Endothelial cell of umbilical vein (primary cell): ENCODE measurements at regions not wholly inside any gene's neighbourhood (a gene's known extent, or its start where the extent isn't known, plus 50 kb on each side); places are given as distances from the start of the nearest gene placed in this dataset.

ENCODE experiments used
- BruUV-seq: library from RNA; stranded (reverse); fragments of 400-500 nt; replicated peaks from 2 replicates; lab custom pipeline; 2021; lab: Mats Ljungman, UMichigan
- CTCF ChIA-PET: fragments of 300-600, 350-600 bp; sonication (Branson Sonifier 250); formaldehyde crosslinking; loops from one replicate; lab custom pipeline; 2021; ENCODE audit warnings: antibody characterized with exemption, inconsistent platforms; lab: Charles Lee
- POLR2A ChIA-PET: fragments of 300-600, 350-600 bp; sonication (Branson Sonifier 250); formaldehyde crosslinking; loops from one replicate; lab custom pipeline; 2021; ENCODE audit warnings: antibody characterized with exemption, inconsistent platforms; lab: Charles Lee
- DNase-seq: peaks from one replicate; pipeline ENCODE4 v3.0.0-alpha.2; 2011; ENCODE audit warnings: low read depth, low spot score
- FAIRE-seq: peaks from 2 replicates; lab custom pipeline; 2011; peaks lifted over from hg19 to GRCh38; lab: Jason Lieb, UNC
- H2AFZ ChIP-seq: 2 replicates; pipeline ENCODE4 v1.6.0; 2012; ENCODE audit warnings: low read depth, low read length, control low read depth, inconsistent platforms
- H3K27ac ChIP-seq: 2 replicates; pipeline ENCODE4 v1.5.1; 2011; ENCODE audit warnings: low read depth, mild to moderate bottlenecking, control low read depth, low read length, moderate library complexity; ENCODE audit not compliant: insufficient read depth
- H3K27me3 ChIP-seq, 2 experiments: 2 replicates each; pipeline versions ENCODE4 v1.6.0 to v1.6.1; 2011; ENCODE audit warnings: low read length in 2 of 2, mixed read lengths in 1 of 2; ENCODE audit not compliant: control insufficient read depth in 2 of 2, insufficient read depth in 2 of 2
- H3K36me3 ChIP-seq, 2 experiments: 2 replicates in 1 of 2; 3 replicates in 1 of 2; pipeline ENCODE4 v1.5.1; 2011; ENCODE audit warnings: low read length in 2 of 2, mild to moderate bottlenecking in 1 of 2, moderate library complexity in 1 of 2; ENCODE audit not compliant: control insufficient read depth in 2 of 2, insufficient read depth in 2 of 2; ENCODE audit errors: extremely low read depth in 1 of 2
- H3K4me1 ChIP-seq: 3 replicates; pipeline ENCODE4 v1.5.1; 2011; ENCODE audit warnings: mild to moderate bottlenecking, low read length; ENCODE audit not compliant: control insufficient read depth, insufficient read depth; ENCODE audit errors: extremely low read depth
- H3K4me2 ChIP-seq: 2 replicates; pipeline ENCODE4 v1.6.1; 2011; ENCODE audit warnings: low read length, control low read depth, mixed read lengths; ENCODE audit not compliant: insufficient read depth
- H3K4me3 ChIP-seq, 3 experiments: fragments of 200-600 bp in 1 of 3; sonication (generic), shearing (Covaris generic) in 1 of 3; replicated peaks in 1 of 3; 2 replicates each; pipeline ENCODE4 v1.5.1; 2011 to 2016; ENCODE audit warnings: control low read depth in 3 of 3, low read length in 3 of 3, mild to moderate bottlenecking in 2 of 3, inconsistent platforms in 1 of 3, low read depth in 1 of 3, moderate library complexity in 1 of 3; ENCODE audit not compliant: insufficient read depth in 1 of 3
- H3K79me2 ChIP-seq: 2 replicates; pipeline ENCODE4 v1.6.0; 2012; ENCODE audit warnings: low read length, inconsistent platforms; ENCODE audit not compliant: control insufficient read depth, insufficient read depth
- H3K9ac ChIP-seq: replicated peaks from 2 replicates; pipeline ENCODE3; 2011; ENCODE audit warnings: low read length, control low read depth; ENCODE audit not compliant: insufficient read depth; ENCODE audit errors: extremely low read depth
- H3K9me1 ChIP-seq: replicated peaks from 3 replicates; pipeline ENCODE4 v1.6.0; 2011; ENCODE audit warnings: mild to moderate bottlenecking, low read length; ENCODE audit not compliant: control insufficient read depth, insufficient read depth; ENCODE audit errors: extremely low read depth
- H3K9me3 ChIP-seq: replicated peaks from 2 replicates; pipeline ENCODE4 v1.5.1; 2012; ENCODE audit warnings: low read length, inconsistent platforms; ENCODE audit not compliant: control insufficient read depth, insufficient read depth
- H4K20me1 ChIP-seq: replicated peaks from 2 replicates; pipeline ENCODE3; 2011; ENCODE audit warnings: mild to moderate bottlenecking, low read length; ENCODE audit not compliant: control insufficient read depth, insufficient read depth; ENCODE audit errors: extremely low read depth
- CTCF ChIP-seq, 2 donors: IDR thresholded peaks; 1 replicate in 1 of 2; 2 replicates in 1 of 2; pipeline ENCODE4 v1.5.1; 2011; ENCODE audit warnings: low read length in 2 of 2, mild to moderate bottlenecking in 2 of 2, moderate library complexity in 2 of 2, control low read depth in 1 of 2, inconsistent platforms in 1 of 2, low read depth in 1 of 2; ENCODE audit not compliant: insufficient read depth in 1 of 2; ENCODE audit errors: extremely low read depth in 1 of 2
- EZH2 ChIP-seq: IDR thresholded peaks from 2 replicates; pipeline ENCODE4 v1.6.1; 2012; ENCODE audit warnings: borderline replicate concordance, low read depth, mild to moderate bottlenecking, moderate library complexity, low read length, inconsistent platforms; ENCODE audit not compliant: severe bottlenecking
- FOS ChIP-seq: IDR thresholded peaks from 2 replicates; pipeline ENCODE4 v1.6.1; 2011; ENCODE audit warnings: mild to moderate bottlenecking, low read length, moderate library complexity, borderline replicate concordance; ENCODE audit not compliant: insufficient read depth
- GATA2 ChIP-seq: IDR thresholded peaks from 2 replicates; pipeline ENCODE4 v1.7.0; 2011; ENCODE audit warnings: low read depth, mild to moderate bottlenecking, moderate library complexity, mixed read lengths, low read length; ENCODE audit not compliant: insufficient read length, insufficient read depth
- JUN ChIP-seq: IDR thresholded peaks from 2 replicates; pipeline ENCODE4 v1.6.1; 2011; ENCODE audit warnings: borderline replicate concordance, low read depth; ENCODE audit not compliant: insufficient read length, insufficient read depth
- MAX ChIP-seq: IDR thresholded peaks from 2 replicates; pipeline ENCODE4 v1.6.1; 2011; ENCODE audit not compliant: insufficient read depth, insufficient read length
- MYC ChIP-seq: IDR thresholded peaks from one replicate; pipeline ENCODE4 v1.6.1; 2011; ENCODE audit warnings: mild to moderate bottlenecking, low read depth, low read length
- POLR2A ChIP-seq: IDR thresholded peaks from 2 replicates; pipeline ENCODE4 v1.6.1; 2012; ENCODE audit warnings: low read depth, mild to moderate bottlenecking, control low read depth, low read length
- POLR2AphosphoS5 ChIP-seq: IDR thresholded peaks from 2 replicates; pipeline ENCODE4 v1.6.1; 2012; ENCODE audit warnings: low read depth, mild to moderate bottlenecking, control low read depth, low read length, moderate library complexity; ENCODE audit not compliant: insufficient read depth
- dilution Hi-C: fragments of 300-500 bp; cut with MboI; formaldehyde crosslinking; loops from one replicate; pipeline ENCODE4 v1.15.0; 2019; ENCODE audit warnings: low sequenced_read_pairs; ENCODE audit not compliant: extremely low pct_ligation_motif_present
- intact Hi-C: fragments of 100-400 bp; cut with micrococcal nuclease; formaldehyde crosslinking; loops from one replicate; pipeline ENCODE4 v1.10.0; 2022

DNA sequence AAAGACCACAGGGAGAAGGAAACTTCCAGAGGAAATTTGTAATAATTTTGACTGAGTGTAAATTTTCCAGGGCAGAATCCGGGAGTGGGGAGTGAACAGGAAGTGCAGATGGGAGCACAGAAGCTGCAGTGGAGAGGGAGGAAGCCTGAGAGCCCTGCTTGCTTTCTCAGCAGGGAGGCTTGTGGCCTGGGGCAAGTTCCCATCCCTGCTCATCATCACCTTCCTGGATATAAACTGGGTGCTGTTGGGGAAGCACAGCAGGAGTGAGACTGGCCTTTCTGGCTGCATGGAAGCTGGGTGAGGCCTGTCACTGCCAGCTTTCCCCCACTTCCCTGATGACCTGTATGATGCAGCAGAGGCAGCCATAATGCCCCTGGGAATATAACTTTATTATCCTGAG is 532.9 kb downstream of the SLITRK6 start:
- no peaks in the 10 kb centered on the region for H4K20me1 ChIP-seq

More for the DNA sequence above, 532.9 kb downstream of the SLITRK6 start:
- Histone ChIP-seq H3K9me3 (no peaks in the 10 kb centered on the region), H3K27ac (no peak overlapping the region), H3K36me3 (no peaks in the 10 kb centered on the region), H3K9me1 (no peaks in the 10 kb centered on the region), H3K4me2 (no peak overlapping the region), H3K79me2 (no peaks in the 10 kb centered on the region), H3K4me3 (no peak overlapping the region), H2AFZ (no peak overlapping the region), H3K9ac (no peak overlapping the region), H3K27me3 (no peaks in the 10 kb centered on the region), H3K4me1 (no peaks in the 10 kb centered on the region)
- no TSS peak for BruUV-seq
- dilution Hi-C loops = no loop called here
- no peak for TF ChIP-seq EZH2
- TF ChIP-seq JUN = no peak
- TF ChIP-seq MYC = no peak
- TF ChIP-seq POLR2AphosphoS5 = no peak
- no peak for TF ChIP-seq CTCF (IDR thresholded peaks at IDR 0.05; ENCODE audit: extremely low read depth in 1 of 2, insufficient read depth in 1 of 2, low read depth in 1 of 2, low read length in 2 of 2)
- TF ChIP-seq POLR2A = no peak
- no peak for TF ChIP-seq MAX
- TF ChIP-seq FOS = no peak
- no peak for TF ChIP-seq GATA2
- ChIA-PET CTCF (no interaction called here), POLR2A (no interaction called here)
- FAIRE-seq = no peak
- no peak for DNase-seq
- intact Hi-C loops = no loop called here
